Astrocyte of the cerebellum (primary cell): ENCODE measurements at regions not wholly inside any gene's neighbourhood (a gene's known extent, or its start where the extent isn't known, plus 50 kb on each side); places are given as distances from the start of the nearest gene placed in this dataset.

Experiments
- DNase-seq: peaks from one replicate; pipeline ENCODE4 v3.0.0-alpha.2; 2011; ENCODE audit warnings: low read depth
- H3K4me3 ChIP-seq: 2 replicates; pipeline ENCODE4 v1.5.1; 2011; ENCODE audit warnings: mild to moderate bottlenecking, low read depth, low read length, moderate library complexity
- in situ Hi-C: cut with HindIII; loops from 2 replicates; pipeline ENCODE4 v1.10.0; 2017; ENCODE audit warnings: low sequenced_read_pairs
- TF ChIP-seq, protein P1 (sequence below): IDR thresholded peaks from 2 replicates; pipeline ENCODE4 v1.5.1; 2012; ENCODE audit warnings: low read length, low read depth, moderate library complexity, mild to moderate bottlenecking; ENCODE audit errors: missing control alignments

DNA sequence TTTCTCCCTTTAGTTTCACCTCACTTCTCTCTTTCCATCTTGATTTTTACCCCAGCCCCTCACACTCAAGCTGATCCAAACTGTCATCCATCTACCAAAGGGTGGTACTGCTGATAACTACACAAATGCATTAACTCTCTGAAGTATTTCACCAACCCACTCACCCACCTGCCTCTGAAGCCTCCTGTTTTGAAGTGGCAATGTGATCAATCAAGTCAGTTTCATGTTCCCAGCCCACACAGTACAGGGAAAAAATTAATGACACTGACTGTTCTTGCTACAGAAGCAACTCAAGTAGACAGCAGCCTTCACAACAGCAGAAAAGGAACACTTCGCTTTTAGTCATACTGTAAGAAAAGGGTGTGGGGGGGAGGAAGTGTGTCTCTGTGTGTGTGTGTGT, 183.0 kb upstream of the NOCT start:
- no peak for DNase-seq
- TF ChIP-seq, protein P1, sequence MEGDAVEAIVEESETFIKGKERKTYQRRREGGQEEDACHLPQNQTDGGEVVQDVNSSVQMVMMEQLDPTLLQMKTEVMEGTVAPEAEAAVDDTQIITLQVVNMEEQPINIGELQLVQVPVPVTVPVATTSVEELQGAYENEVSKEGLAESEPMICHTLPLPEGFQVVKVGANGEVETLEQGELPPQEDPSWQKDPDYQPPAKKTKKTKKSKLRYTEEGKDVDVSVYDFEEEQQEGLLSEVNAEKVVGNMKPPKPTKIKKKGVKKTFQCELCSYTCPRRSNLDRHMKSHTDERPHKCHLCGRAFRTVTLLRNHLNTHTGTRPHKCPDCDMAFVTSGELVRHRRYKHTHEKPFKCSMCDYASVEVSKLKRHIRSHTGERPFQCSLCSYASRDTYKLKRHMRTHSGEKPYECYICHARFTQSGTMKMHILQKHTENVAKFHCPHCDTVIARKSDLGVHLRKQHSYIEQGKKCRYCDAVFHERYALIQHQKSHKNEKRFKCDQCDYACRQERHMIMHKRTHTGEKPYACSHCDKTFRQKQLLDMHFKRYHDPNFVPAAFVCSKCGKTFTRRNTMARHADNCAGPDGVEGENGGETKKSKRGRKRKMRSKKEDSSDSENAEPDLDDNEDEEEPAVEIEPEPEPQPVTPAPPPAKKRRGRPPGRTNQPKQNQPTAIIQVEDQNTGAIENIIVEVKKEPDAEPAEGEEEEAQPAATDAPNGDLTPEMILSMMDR: no peak
- in situ Hi-C loops: no loop called here

DNA sequence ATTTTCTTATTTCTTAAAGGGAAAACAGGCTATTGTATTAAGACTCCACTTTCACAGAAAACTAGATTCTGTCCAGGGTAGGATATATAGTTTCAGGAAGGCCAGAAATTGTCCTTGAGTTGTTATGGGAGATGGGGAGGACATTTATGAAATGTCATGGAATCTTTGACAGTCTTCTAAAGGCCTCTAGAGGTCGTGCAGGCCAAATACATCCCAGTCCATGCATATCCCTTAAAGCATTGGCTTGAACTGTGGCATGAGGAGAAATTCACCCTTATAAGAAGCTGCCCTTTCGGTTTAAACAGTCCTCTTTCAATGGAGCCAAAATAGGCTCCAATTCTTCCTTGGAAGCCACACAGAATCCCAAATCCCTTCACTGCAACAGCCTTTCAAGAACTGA, 183.6 kb upstream of the NOCT start:
- in situ Hi-C loops: no loop called here
- no peak for DNase-seq
- TF ChIP-seq, protein P1: no peak
- no peak overlapping the region for H3K4me3 ChIP-seq

More for the DNA sequence above, 183.0 kb upstream of the NOCT start:
- no peak overlapping the region for H3K4me3 ChIP-seq

DNA sequence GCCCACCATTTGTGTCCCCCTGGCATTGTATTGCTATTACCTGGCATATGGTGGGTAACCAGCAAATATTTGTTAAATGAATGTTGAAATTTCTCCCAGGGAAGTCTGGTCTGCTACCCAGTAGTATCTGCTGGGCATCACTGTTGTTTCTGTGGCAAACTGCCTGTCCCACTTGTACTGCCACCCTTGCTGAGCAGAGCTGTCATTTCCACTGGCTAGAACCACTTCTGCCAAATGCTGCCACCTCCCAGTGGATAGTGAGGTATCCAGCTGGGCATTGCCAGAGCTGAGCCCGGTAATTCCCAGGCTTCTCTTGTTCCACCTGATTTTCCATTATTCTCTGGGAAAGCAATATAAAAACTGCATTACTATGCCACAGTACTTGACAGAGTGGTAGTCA, 186.7 kb upstream of the NOCT start:
- DNase-seq: no peak
- TF ChIP-seq, protein P1: no peak
- in situ Hi-C loops: no loop called here
- H3K4me3 ChIP-seq: no peak overlapping the region

DNA sequence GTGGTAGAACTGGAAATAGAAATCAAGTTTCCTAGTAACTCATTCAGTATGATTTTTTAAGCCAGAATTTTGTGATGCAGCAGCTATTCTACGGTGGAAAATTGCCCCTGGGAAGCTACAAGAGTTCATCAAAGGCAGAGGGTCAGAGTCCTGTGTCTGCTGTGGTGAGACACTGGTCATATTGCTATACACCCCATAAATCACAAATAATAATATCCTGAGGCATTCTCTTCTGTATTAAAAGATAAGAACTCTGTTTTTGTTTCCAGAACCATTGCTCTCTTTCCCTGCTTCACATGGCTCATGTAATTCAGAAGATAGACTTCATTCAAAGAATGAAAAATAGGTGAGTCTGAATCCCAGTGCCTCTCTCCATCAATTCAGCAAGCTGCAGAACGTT, 188.8 kb upstream of the NOCT start:
- no peak overlapping the region for H3K4me3 ChIP-seq
- in situ Hi-C loops: no loop called here
- TF ChIP-seq, protein P1: no peak
- no peak for DNase-seq

DNA sequence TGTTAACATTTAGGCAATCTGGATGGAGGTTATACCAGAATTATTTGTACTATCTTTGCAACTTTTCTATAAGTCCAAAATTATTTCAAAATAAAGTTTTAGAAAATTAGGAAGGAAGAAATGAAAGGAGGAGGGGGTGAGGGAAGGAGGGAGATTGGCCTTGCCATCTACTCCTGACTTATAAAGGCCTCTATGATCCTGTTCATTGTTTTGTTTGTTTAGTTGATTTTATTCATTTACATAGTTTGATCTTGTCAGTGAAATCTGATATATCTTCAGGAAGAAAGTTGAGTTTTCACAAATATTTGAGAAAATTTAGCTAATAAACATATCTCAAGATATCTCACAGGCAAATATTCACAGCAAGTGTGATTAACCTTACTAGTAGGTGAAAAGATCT, 189.3 kb upstream of the NOCT start:
- TF ChIP-seq, protein P1: no peak
- in situ Hi-C loops: no loop called here
- no peak overlapping the region for H3K4me3 ChIP-seq
- no peak for DNase-seq

DNA sequence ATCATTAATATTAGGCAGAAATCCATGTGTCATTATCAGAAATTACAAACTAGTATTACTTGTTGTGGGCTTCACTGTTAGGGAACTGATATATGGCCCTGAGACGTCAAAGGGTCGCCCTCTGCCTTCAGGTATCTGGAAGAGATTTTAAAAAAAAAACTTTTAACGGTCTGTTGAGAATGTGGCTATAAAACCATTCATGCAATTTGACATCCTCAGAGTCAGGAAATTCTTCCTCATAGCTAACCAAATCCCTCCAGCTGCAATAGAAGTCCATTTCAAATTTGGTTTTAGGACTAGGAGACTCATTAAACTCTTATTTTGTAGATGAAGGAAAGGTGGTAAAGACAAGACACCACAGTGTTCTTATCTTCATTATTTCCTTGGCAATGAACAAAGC, 194.2 kb upstream of the NOCT start:
- TF ChIP-seq, protein P1: no peak
- no peak overlapping the region for H3K4me3 ChIP-seq
- DNase-seq: no peak
- in situ Hi-C loops: no loop called here

DNA sequence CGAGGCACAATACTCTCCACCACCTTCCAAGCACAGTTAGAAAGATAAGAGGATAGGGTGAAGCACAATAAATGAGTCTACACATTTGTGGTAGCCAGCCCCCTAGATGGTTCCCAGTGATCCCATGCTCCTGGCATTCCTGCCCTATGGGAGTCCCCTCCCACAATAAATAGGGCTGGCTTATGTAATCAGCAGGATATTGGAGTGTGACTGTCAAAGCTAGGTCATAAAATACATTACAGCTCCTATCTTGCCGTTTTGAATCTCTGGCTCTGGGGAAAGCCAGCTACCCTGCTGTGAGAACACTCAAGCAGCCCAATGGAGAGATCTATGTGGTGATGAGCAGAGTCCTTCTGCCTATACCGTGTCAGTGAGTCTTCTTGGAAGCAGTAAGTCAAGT, 198.7 kb upstream of the NOCT start:
- no peak overlapping the region for H3K4me3 ChIP-seq
- TF ChIP-seq, protein P1: no peak
- DNase-seq: no peak
- in situ Hi-C loops: no loop called here
